GM23248 (cell line): ENCODE measurements at regions not wholly inside any gene's neighbourhood (a gene's known extent, or its start where the extent isn't known, plus 50 kb on each side); places are given as distances from the start of the nearest gene placed in this dataset.

Experiments
- EZH2 ChIP-seq: fragments of 200-600 bp; sonication (generic); IDR thresholded peaks from 2 replicates; pipeline ENCODE4 v1.6.1; 2018; ENCODE audit warnings: antibody characterized with exemption, mild to moderate bottlenecking; ENCODE audit not compliant: insufficient read depth, poor library complexity, severe bottlenecking
- EZH2phosphoT487 ChIP-seq: fragments of 200-600 bp; sonication (generic); IDR thresholded peaks from 2 replicates; pipeline ENCODE4 v1.6.1; 2018; ENCODE audit warnings: antibody characterized with exemption, moderate library complexity, mild to moderate bottlenecking, low read depth; ENCODE audit not compliant: insufficient read depth

- TF ChIP-seq EZH2, result no peak
- no peak for TF ChIP-seq EZH2phosphoT487
Observed at GRCh38 chr11:104322696-104323095, 158.7 kb upstream of the PDGFD start.
